ENCODE measurements at regions not wholly inside any gene's neighbourhood (a gene's known extent, or its start where the extent isn't known, plus 50 kb on each side); places are given as distances from the start of the nearest gene placed in this dataset.

- TF ChIP-seq CTCF (IDR thresholded peaks at IDR 0.05) (no peak), POLR2A (IDR thresholded peaks at IDR 0.05) (no peak)
These were observed 183.3 kb upstream of the PPP1R3A start for GRCh38 chr7:114102131-114102530.
